SK-N-SH (cell line): ENCODE measurements at regions not wholly inside any gene's neighbourhood (a gene's known extent, or its start where the extent isn't known, plus 50 kb on each side); places are given as distances from the start of the nearest gene placed in this dataset.

Source experiments
- CTCF ChIA-PET: fragments of 300-600, 350-600 bp; formaldehyde crosslinking; extraction: SDS; loops from one replicate; lab custom pipeline; 2021; lab: Yijun Ruan, JAX
- POLR2A ChIA-PET: fragments of 350-600 bp; sonication (Branson Sonifier 250); formaldehyde crosslinking; extraction: SDS; loops from one replicate; lab custom pipeline; 2020; ENCODE audit warnings: antibody characterized with exemption, inconsistent platforms; lab: Yijun Ruan, JAX
- DNase-seq: peaks from one replicate; pipeline ENCODE4 v3.0.0; 2012
- H2AFZ ChIP-seq: fragments of 200-600 bp; sonication (generic); 2 replicates; pipeline ENCODE4 v1.8.1; 2016; ENCODE audit warnings: antibody characterized with exemption, mild to moderate bottlenecking, low read depth
- H3F3A ChIP-seq: fragments of 200-600 bp; sonication (generic); replicated peaks from 2 replicates; pipeline ENCODE3; 2016; ENCODE audit warnings: antibody characterized with exemption, mild to moderate bottlenecking; ENCODE audit not compliant: insufficient read depth
- H3K27ac ChIP-seq, 2 experiments: fragments of 200-500 bp in 1 of 2; fragments of 200-600 bp in 1 of 2; sonication (Bioruptor generic) in 1 of 2; sonication (generic), shearing (Covaris generic) in 1 of 2; 2 replicates each; pipeline versions ENCODE4 v1.5.1 to v1.6.1; 2014 to 2016; ENCODE audit warnings: low read depth in 2 of 2, inconsistent platforms in 1 of 2, low read length in 1 of 2, mild to moderate bottlenecking in 1 of 2, mixed read lengths in 1 of 2
- H3K27me3 ChIP-seq: fragments of 200-600 bp; sonication (generic), shearing (Covaris generic); 2 replicates; pipeline ENCODE4 v1.6.1; 2016; ENCODE audit warnings: mixed run types; ENCODE audit not compliant: insufficient read depth
- H3K36me3 ChIP-seq, 2 experiments: fragments of 200-500 bp in 1 of 2; fragments of 200-600 bp in 1 of 2; sonication (Bioruptor generic) in 1 of 2; sonication (generic) in 1 of 2; replicated peaks in 1 of 2; 2 replicates each; pipeline versions ENCODE3 to v1.5.1; 2014 to 2016; ENCODE audit warnings: low read length in 1 of 2, mild to moderate bottlenecking in 1 of 2; ENCODE audit not compliant: insufficient read depth in 2 of 2, control insufficient read depth in 1 of 2
- H3K4me1 ChIP-seq, 2 experiments: fragments of 200-500 bp in 1 of 2; fragments of 200-600 bp in 1 of 2; sonication (Bioruptor generic) in 1 of 2; sonication (generic), shearing (Covaris generic) in 1 of 2; 2 replicates each; pipeline versions ENCODE4 v1.5.1 to v1.6.1; 2014 to 2016; ENCODE audit warnings: low read depth in 1 of 2, low read length in 1 of 2, mixed run types in 1 of 2; ENCODE audit not compliant: insufficient read depth in 2 of 2, control insufficient read depth in 1 of 2
- H3K4me2 ChIP-seq: fragments of 200-600 bp; sonication (generic), shearing (Covaris generic); 2 replicates; pipeline ENCODE4 v1.6.1; 2017; ENCODE audit warnings: mixed run types
- H3K4me3 ChIP-seq, 2 experiments: fragments of 200-500 bp in 1 of 2; fragments of 200-600 bp in 1 of 2; sonication (Bioruptor generic) in 1 of 2; sonication (generic), shearing (Covaris generic) in 1 of 2; 2 replicates each; pipeline versions ENCODE4 v1.5.1 to v1.8.1; 2014 to 2016; ENCODE audit warnings: low read depth in 2 of 2, inconsistent platforms in 1 of 2, low read length in 1 of 2, mild to moderate bottlenecking in 1 of 2, mixed read lengths in 1 of 2, moderate library complexity in 1 of 2
- H3K79me2 ChIP-seq: fragments of 200-600 bp; sonication (generic); 2 replicates; pipeline ENCODE4 v1.8.1; 2017; ENCODE audit warnings: mild to moderate bottlenecking; ENCODE audit not compliant: insufficient read depth
- H3K9ac ChIP-seq: fragments of 200-600 bp; sonication (generic); 2 replicates; pipeline ENCODE4 v1.6.1; 2017; ENCODE audit warnings: mixed run types
- H3K9me2 ChIP-seq: fragments of 200-600 bp; sonication (generic); 2 replicates; pipeline ENCODE4 v1.6.1; 2017; ENCODE audit warnings: mixed run types
- H3K9me3 ChIP-seq: fragments of 200-600 bp; sonication (generic); 2 replicates; pipeline ENCODE4 v1.6.1; 2017; ENCODE audit warnings: mixed run types, mild to moderate bottlenecking, moderate library complexity
- H4K20me1 ChIP-seq: fragments of 200-600 bp; sonication (generic); 2 replicates; pipeline ENCODE4 v1.6.1; 2017; ENCODE audit warnings: mild to moderate bottlenecking, mixed run types; ENCODE audit not compliant: insufficient read depth
- ELF1 ChIP-seq: IDR thresholded peaks from 2 replicates; pipeline ENCODE4 v1.4.0; 2012
- EP300 ChIP-seq, 2 experiments: IDR thresholded peaks; 2 replicates each; pipeline versions ENCODE4 v1.4.0 to v1.6.1; 2012; ENCODE audit warnings: borderline replicate concordance in 1 of 2, low read depth in 1 of 2, low read length in 1 of 2
- FOSL2 ChIP-seq: IDR thresholded peaks from 2 replicates; pipeline ENCODE4 v1.4.0; 2012; ENCODE audit warnings: low read depth, mild to moderate bottlenecking, moderate library complexity, borderline replicate concordance
- FOXJ3 ChIP-seq: sonication (generic); formaldehyde crosslinking; IDR thresholded peaks from 2 replicates; pipeline ENCODE4 v1.5.1; 2020; ENCODE audit warnings: mild to moderate bottlenecking, missing genetic modification reagents
- FOXM1 ChIP-seq: IDR thresholded peaks from 2 replicates; pipeline ENCODE4 v1.4.0; 2012; ENCODE audit warnings: low read depth, mild to moderate bottlenecking
- GATA2 ChIP-seq: sonication (generic); formaldehyde crosslinking; IDR thresholded peaks from 2 replicates; pipeline ENCODE4 v1.5.0; 2020; ENCODE audit warnings: mild to moderate bottlenecking, missing genetic modification reagents
- JUND ChIP-seq: IDR thresholded peaks from 2 replicates; pipeline ENCODE4 v1.4.0; 2012
- MEF2A ChIP-seq: IDR thresholded peaks from 2 replicates; pipeline ENCODE4 v1.4.0; 2012; ENCODE audit warnings: low read depth, borderline replicate concordance
- MXI1 ChIP-seq: IDR thresholded peaks from 2 replicates; pipeline ENCODE4 v1.6.1; 2012; ENCODE audit warnings: mild to moderate bottlenecking, low read depth, low read length, improper control_type of control experiment
- NFIC ChIP-seq: IDR thresholded peaks from 2 replicates; pipeline ENCODE4 v1.4.0; 2012; ENCODE audit warnings: borderline replicate concordance
- NRF1 ChIP-seq: IDR thresholded peaks from 2 replicates; pipeline ENCODE4 v1.6.1; 2012; ENCODE audit warnings: low read depth, mild to moderate bottlenecking, low read length
- POLR2AphosphoS5 ChIP-seq: IDR thresholded peaks from 2 replicates; pipeline ENCODE4 v1.6.1; 2012; ENCODE audit warnings: low read depth, low read length
- RAD21 ChIP-seq: IDR thresholded peaks from 2 replicates; pipeline ENCODE4 v1.6.1; 2012; ENCODE audit warnings: mild to moderate bottlenecking, low read length
- RCOR1 ChIP-seq: fragments of 150-350 bp; IDR thresholded peaks from 2 replicates; pipeline ENCODE4 v1.6.1; 2017; ENCODE audit warnings: antibody characterized with exemption, low read length
- RFX5 ChIP-seq: IDR thresholded peaks from 2 replicates; pipeline ENCODE4 v1.6.1; 2012; ENCODE audit warnings: mild to moderate bottlenecking, improper control_type of control experiment, low read length
- TAF1 ChIP-seq: IDR thresholded peaks from 2 replicates; pipeline ENCODE4 v1.6.1; 2012; ENCODE audit warnings: low read depth, mild to moderate bottlenecking, low read length, moderate library complexity, borderline replicate concordance
- TEAD4 ChIP-seq: IDR thresholded peaks from 2 replicates; pipeline ENCODE4 v1.4.0; 2012; ENCODE audit warnings: mild to moderate bottlenecking, borderline replicate concordance; ENCODE audit not compliant: insufficient read depth
- YY1 ChIP-seq: IDR thresholded peaks from 2 replicates; pipeline ENCODE4 v1.4.0; 2012; ENCODE audit warnings: low read depth, mild to moderate bottlenecking
- TF ChIP-seq, protein P1 (sequence below): fragments of 150-350 bp; IDR thresholded peaks from 2 replicates; pipeline ENCODE4 v1.6.1; 2016; ENCODE audit warnings: mild to moderate bottlenecking, low read depth, low read length
- TF ChIP-seq, protein P2 (sequence below): IDR thresholded peaks from 2 replicates; pipeline ENCODE4 v1.4.0; 2012; ENCODE audit warnings: low read depth, borderline replicate concordance
- TF ChIP-seq, protein P3 (sequence below): IDR thresholded peaks from 2 replicates; pipeline ENCODE4 v1.4.0; 2012; ENCODE audit warnings: low read depth
- TF ChIP-seq, protein P4 (sequence below): IDR thresholded peaks from 2 replicates; pipeline ENCODE4 v1.6.1; 2012; ENCODE audit warnings: mild to moderate bottlenecking, low read depth, low read length, moderate library complexity

DNA sequence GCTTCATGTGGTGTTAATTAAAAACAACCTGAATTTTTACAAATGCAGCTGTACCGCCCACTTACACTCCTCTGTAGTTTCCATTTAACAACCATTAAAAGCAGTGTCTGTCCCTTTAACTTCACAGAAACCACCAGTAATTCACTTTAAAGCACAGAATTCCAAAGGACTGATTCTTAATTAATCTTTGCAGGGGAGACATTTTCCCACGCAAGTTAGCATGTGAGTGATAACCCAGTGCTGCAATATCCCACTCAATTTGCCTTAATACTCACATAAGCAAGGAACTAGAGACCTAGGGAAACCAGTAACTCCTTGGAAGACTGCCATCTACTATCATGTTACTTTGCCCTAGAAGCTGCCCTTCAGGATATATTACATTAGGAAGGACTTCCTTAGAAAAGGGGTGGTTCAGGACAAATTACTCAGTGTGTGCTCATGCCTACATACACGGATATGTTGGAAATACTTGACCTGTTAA, 102.3 kb downstream of the OSR1 start (continued):
- TF ChIP-seq, protein P1, sequence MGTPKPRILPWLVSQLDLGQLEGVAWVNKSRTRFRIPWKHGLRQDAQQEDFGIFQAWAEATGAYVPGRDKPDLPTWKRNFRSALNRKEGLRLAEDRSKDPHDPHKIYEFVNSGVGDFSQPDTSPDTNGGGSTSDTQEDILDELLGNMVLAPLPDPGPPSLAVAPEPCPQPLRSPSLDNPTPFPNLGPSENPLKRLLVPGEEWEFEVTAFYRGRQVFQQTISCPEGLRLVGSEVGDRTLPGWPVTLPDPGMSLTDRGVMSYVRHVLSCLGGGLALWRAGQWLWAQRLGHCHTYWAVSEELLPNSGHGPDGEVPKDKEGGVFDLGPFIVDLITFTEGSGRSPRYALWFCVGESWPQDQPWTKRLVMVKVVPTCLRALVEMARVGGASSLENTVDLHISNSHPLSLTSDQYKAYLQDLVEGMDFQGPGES, result no peak
- TF ChIP-seq NRF1, result no peak
- TF ChIP-seq FOSL2, result 0 out of 2 replicates have a peak, but pooled peaks have one; percentile 1
- TF ChIP-seq, protein P2, sequence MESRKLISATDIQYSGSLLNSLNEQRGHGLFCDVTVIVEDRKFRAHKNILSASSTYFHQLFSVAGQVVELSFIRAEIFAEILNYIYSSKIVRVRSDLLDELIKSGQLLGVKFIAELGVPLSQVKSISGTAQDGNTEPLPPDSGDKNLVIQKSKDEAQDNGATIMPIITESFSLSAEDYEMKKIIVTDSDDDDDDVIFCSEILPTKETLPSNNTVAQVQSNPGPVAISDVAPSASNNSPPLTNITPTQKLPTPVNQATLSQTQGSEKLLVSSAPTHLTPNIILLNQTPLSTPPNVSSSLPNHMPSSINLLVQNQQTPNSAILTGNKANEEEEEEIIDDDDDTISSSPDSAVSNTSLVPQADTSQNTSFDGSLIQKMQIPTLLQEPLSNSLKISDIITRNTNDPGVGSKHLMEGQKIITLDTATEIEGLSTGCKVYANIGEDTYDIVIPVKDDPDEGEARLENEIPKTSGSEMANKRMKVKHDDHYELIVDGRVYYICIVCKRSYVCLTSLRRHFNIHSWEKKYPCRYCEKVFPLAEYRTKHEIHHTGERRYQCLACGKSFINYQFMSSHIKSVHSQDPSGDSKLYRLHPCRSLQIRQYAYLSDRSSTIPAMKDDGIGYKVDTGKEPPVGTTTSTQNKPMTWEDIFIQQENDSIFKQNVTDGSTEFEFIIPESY, result no peak
- TF ChIP-seq JUND, result no peak
- no peak for TF ChIP-seq POLR2AphosphoS5
- TF ChIP-seq RCOR1, result no peak
- TF ChIP-seq FOXM1, result 0 out of 2 replicates have a peak, but pooled peaks have one; percentile 8

DNA sequence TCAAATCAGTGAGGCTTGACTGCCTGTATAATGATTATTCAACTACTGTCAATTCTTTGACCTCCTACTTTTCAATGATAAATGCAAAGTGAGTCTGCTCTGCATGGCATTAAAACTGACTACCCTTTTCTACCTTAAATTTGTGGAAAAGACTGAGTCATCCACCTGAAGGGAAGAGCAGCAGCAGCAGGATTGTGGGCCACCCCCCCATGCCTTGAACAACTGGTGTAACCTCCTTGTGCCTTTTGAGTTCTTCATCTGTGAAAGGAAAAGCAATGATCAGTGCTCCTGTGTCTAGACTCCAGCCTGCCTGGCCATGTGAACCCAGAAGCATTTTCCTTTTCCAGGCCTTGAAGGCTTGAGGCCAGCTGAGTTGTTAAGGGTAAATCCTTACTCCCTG, 102.9 kb downstream of the OSR1 start:
- no peak for DNase-seq
- CTCF ChIA-PET, result no interaction called here
- H3K4me3 ChIP-seq, result no peak overlapping the region
- no peaks in the 10 kb centered on the region for H3K79me2 ChIP-seq
- POLR2A ChIA-PET, result no interaction called here
- H3K27ac ChIP-seq, result peak overlapping the region in 1 of 2 experiments; percentile 66; a peak in 3 of 4 replicates
- no peak overlapping the region for H3K9ac ChIP-seq
- peaks cover 4 to 6% of the 10 kb centered on the region in 2 experiments; a peak in 1 of 4 replicates for H3K4me1 ChIP-seq
- H3K9me2 ChIP-seq, result no peaks in the 10 kb centered on the region
- H3F3A ChIP-seq, result peaks cover 3% of the 10 kb centered on the region
- H3K27me3 ChIP-seq, result no peaks in the 10 kb centered on the region
- no peaks in the 10 kb centered on the region for H4K20me1 ChIP-seq
- H2AFZ ChIP-seq, result no peak overlapping the region
- no peaks in the 10 kb centered on the region for H3K9me3 ChIP-seq
- H3K36me3 ChIP-seq, result no peaks in the 10 kb centered on the region
- no peak overlapping the region for H3K4me2 ChIP-seq
- TF ChIP-seq MXI1 (no peak), YY1 (no peak), JUND (no peak), NFIC (no peak), TEAD4 (no peak), RAD21 (no peak), TAF1 (no peak), MEF2A (no peak), FOSL2 (no peak), EP300 (IDR thresholded peaks at IDR 0.05; ENCODE audit: borderline replicate concordance in 1 of 2, low read depth in 1 of 2, low read length in 1 of 2) (no peak), ELF1 (no peak), FOXJ3 (no peak), GATA2 (CRISPR knock-in tag) (no peak), RFX5 (no peak), FOXM1 (no peak)
- TF ChIP-seq, protein P3, sequence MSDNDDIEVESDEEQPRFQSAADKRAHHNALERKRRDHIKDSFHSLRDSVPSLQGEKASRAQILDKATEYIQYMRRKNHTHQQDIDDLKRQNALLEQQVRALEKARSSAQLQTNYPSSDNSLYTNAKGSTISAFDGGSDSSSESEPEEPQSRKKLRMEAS, result no peak
- TF ChIP-seq, protein P4, sequence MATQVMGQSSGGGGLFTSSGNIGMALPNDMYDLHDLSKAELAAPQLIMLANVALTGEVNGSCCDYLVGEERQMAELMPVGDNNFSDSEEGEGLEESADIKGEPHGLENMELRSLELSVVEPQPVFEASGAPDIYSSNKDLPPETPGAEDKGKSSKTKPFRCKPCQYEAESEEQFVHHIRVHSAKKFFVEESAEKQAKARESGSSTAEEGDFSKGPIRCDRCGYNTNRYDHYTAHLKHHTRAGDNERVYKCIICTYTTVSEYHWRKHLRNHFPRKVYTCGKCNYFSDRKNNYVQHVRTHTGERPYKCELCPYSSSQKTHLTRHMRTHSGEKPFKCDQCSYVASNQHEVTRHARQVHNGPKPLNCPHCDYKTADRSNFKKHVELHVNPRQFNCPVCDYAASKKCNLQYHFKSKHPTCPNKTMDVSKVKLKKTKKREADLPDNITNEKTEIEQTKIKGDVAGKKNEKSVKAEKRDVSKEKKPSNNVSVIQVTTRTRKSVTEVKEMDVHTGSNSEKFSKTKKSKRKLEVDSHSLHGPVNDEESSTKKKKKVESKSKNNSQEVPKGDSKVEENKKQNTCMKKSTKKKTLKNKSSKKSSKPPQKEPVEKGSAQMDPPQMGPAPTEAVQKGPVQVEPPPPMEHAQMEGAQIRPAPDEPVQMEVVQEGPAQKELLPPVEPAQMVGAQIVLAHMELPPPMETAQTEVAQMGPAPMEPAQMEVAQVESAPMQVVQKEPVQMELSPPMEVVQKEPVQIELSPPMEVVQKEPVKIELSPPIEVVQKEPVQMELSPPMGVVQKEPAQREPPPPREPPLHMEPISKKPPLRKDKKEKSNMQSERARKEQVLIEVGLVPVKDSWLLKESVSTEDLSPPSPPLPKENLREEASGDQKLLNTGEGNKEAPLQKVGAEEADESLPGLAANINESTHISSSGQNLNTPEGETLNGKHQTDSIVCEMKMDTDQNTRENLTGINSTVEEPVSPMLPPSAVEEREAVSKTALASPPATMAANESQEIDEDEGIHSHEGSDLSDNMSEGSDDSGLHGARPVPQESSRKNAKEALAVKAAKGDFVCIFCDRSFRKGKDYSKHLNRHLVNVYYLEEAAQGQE, result no peak
- TF ChIP-seq, protein P2, result no peak
- TF ChIP-seq, protein P1, result no peak
